ENCODE measurements at regions not wholly inside any gene's neighbourhood (a gene's known extent, or its start where the extent isn't known, plus 50 kb on each side); places are given as distances from the start of the nearest gene placed in this dataset.

GRCh38 chr6:113597231-113597583 is 259.9 kb upstream of the MARCKS start:
- no peak for FAIRE-seq

GRCh38 chr6:113598786-113599185 is 258.4 kb upstream of the MARCKS start:
- FAIRE-seq = no peak

GRCh38 chr6:113599444-113599843 is 257.7 kb upstream of the MARCKS start:
- FAIRE-seq = no peak

- FAIRE-seq = no peak
These were observed 256.4 kb upstream of the MARCKS start for GRCh38 chr6:113600551-113601339.

- no peak for FAIRE-seq
These were observed 249.2 kb upstream of the MARCKS start for GRCh38 chr6:113607821-113608545.

- FAIRE-seq = no peak
These were observed 246.7 kb upstream of the MARCKS start for GRCh38 chr6:113610377-113610988.

GRCh38 chr6:113616701-113617274 is 240.4 kb upstream of the MARCKS start:
- no peak for FAIRE-seq

GRCh38 chr6:113619077-113619476 is 238.1 kb upstream of the MARCKS start:
- FAIRE-seq = no peak

- FAIRE-seq = no peak
These were observed 236.8 kb upstream of the MARCKS start for GRCh38 chr6:113620386-113620785.

- no peak for FAIRE-seq
These were observed 234.9 kb upstream of the MARCKS start for GRCh38 chr6:113622254-113622653.

- FAIRE-seq = no peak
These were observed 234.0 kb upstream of the MARCKS start for GRCh38 chr6:113623129-113623528.

GRCh38 chr6:113625850-113626249 is 231.3 kb upstream of the MARCKS start:
- no peak for FAIRE-seq

- no peak for FAIRE-seq
These were observed 230.7 kb upstream of the MARCKS start for GRCh38 chr6:113626475-113626874.

- FAIRE-seq = no peak
These were observed 229.7 kb upstream of the MARCKS start for GRCh38 chr6:113627480-113627879.

GRCh38 chr6:113629256-113629655 is 227.9 kb upstream of the MARCKS start:
- no peak for FAIRE-seq

- FAIRE-seq = no peak
These were observed 227.0 kb upstream of the MARCKS start for GRCh38 chr6:113629975-113630737.

GRCh38 chr6:113630738-113631535 is 226.2 kb upstream of the MARCKS start:
- no peak for FAIRE-seq

- no peak for FAIRE-seq
These were observed 225.5 kb upstream of the MARCKS start for GRCh38 chr6:113631666-113632065.

- no peak for FAIRE-seq
These were observed 224.8 kb upstream of the MARCKS start for GRCh38 chr6:113632220-113632864.

- no peak for FAIRE-seq
These were observed 223.5 kb upstream of the MARCKS start for GRCh38 chr6:113633638-113634037.

- no peak for FAIRE-seq
These were observed 222.6 kb upstream of the MARCKS start for GRCh38 chr6:113634352-113635163.

All from G401.6 (cell line).